NCI-H128 (cell line): ENCODE measurements at regions not wholly inside any gene's neighbourhood (a gene's known extent, or its start where the extent isn't known, plus 50 kb on each side); places are given as distances from the start of the nearest gene placed in this dataset.
"Not testable (repeated sequence)": the region's sequence is repeated elsewhere in the genome, so short reads cannot be mapped to it uniquely, and the experiment has no call there.

Source experiments
- DNase-seq: peaks from one replicate; lab custom pipeline; 2025; ENCODE audit not compliant: unreplicated experiment; lab: John Stamatoyannopoulos, UW

DNA sequence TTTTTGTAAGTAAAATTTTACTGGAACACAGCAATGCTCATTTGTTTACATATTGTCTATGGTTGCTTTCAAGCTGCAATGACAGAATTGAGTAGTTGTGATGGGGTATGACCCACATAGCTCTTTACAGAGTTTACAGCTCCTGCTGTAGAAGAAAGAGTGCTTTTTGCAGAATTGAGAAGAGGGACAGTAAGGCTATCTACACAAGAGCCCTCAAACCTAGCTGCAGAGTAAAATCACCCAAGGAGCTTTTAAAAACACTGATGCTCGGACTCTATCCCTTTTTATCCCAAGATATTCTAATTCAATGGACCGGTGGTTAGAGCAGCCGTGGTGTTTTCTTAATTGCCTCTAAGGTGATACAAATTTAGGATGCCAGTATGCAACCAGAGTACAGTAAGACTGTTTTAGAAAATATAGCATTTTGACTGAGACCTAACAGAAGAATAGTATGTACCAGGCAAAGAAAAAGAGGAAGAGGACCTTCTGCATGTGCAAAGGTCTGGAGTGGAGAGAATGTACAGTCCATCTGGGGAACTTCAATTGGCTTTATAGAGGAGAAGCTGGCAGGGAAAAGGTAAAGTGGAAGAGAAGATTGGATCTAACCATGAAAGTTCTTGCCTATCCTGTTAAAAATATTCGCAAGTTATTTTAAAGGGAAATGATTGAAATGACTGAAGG, 663.6 kb upstream of the CPEB2 start:
- no peak for DNase-seq

DNA sequence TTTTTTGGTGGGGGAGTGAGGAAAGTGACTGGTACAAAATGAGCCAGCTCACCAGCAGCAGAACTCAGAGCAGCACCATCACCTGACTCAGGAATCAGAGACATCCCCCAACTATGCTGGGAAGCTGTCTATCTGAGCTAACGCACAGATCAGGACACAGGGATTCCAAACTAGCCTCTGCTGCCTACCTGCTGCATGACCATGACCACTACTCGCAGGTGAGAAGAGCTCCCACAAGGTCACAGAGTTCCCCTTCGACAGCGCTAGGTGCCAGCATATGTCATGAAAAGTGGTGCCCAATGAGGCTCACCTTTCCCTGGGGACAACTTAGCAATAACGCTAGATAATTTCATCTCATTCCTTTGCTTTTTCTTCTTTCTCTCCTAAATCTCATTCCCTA, 662.6 kb upstream of the CPEB2 start:
- no peak for DNase-seq

DNA sequence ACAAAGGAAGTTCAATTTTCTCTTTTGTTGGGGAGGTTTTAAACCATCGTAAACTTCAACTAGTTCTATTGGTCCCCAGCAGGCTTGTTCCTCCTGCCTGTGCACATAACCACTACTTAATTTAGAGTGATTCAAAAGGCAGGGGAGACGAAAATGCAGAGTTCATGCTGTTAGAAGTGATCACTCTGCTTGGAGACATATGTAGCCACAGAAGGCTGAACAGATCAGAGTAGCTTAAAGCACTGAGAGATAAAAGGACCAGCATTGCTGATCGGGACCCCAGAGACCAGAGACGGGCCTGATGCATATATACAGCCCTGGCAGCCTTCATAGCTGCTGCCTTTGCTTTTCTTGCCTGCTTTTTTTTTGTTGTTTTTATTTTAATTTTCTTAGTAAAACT, 662.0 kb upstream of the CPEB2 start:
- no peak for DNase-seq

DNA sequence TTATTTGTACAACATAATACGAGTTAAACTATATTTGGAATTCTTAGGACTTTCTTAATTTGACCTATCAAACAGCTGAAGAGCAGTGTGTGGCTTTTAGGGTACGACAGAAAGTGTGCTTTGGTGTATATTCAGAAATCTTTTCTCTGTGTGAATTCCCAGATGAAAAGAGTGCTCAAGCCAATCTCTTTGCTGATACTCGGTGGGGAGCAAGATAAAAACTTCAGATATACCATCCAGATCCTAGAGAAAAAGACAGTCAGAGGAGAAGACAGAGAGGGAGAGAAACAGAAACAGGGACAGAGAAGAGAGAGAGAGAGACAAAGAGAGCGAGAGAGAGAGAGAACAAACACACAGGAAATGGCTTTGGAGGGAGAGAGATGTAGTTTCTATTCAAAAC, 658.3 kb upstream of the CPEB2 start:
- DNase-seq = no peak

DNA sequence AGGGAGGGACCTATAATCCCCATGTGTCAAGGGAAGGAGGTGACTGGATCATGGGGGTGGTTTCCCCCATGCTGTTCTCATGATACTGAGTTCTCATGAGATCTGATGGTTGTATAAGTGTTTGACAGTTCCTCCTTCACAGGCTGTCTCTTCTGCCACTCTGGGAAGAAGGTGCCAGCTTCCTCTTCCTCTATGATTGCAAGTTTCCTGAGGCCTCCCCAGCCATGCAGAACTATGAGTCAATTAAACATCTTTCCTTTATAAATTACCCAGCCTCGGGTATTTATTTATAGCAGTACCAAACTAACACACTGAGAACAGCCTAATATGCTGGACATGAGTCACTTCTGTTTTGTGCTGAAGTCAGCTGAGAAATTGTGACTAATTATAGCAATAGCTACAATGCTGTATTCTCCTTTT, 656.9 kb upstream of the CPEB2 start:
- DNase-seq = no peak

DNA sequence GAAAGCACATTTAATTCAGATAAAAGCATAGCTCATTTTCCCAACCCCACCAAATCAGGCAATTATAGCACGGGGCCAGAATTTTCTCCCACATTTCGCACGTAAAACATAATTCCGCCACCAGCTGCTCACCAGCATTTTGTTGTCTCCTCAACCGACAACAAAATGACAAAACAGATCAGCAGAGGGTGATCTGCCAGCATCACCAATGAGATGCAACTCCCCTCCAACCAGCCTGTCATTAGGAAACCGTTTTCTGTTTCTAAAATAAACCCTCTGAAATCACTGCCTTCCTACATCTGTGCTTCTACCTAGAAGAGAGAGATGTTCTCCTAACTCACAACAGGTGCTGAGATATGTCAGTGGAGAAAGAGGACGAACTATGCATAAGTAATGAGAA, 654.8 kb upstream of the CPEB2 start:
- DNase-seq = no peak

DNA sequence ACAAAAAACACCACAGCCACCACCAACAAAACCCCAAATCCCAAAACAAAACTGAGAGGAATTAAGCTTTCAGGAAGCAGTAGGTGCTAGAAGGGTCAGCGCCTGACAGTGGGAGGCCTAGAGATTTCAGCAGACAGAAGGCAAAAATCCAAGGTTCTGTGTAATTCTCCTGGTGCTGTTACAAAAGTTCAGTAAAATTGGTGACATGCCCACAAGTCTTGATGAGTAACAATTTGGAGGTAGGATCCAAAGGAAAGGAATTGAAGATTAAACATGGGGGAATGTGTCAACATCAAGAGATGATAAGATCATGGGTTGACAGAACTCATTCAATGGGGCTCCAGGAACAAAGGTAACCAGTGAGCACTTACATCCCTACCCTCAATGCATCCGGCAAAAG, 653.8 kb upstream of the CPEB2 start:
- no peak for DNase-seq

DNA sequence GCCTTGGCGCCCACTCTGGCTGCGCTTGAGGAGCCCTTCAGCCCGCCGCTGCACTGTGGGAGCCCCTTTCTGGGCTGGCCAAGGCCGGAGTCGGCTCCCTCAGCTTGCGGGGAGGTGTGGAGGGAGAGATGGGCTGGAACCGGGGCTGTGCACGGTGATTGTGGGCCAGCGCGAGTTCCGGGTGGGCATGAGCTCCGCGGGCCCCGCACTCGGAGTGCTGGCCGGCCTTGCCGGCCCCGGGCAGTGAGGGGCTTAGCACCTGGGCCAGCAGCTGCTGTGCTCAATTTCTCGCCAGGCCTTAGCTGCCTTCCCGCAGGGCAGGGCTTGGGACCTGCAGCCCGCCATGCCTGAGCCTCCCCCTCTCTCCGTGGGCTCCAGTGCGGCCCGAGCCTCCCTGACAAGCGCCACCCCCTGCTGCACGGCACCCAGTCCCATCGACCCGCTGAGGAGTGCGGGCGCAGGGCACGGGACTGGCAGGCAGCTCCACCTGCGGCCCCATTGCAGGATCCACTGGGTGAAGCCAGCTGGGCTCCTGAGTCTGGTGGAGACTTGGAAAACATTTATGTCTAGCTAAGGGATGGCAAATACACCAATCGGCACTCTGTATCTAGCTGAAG, 643.6 kb upstream of the CPEB2 start:
- DNase-seq = not testable (repeated sequence)

DNA sequence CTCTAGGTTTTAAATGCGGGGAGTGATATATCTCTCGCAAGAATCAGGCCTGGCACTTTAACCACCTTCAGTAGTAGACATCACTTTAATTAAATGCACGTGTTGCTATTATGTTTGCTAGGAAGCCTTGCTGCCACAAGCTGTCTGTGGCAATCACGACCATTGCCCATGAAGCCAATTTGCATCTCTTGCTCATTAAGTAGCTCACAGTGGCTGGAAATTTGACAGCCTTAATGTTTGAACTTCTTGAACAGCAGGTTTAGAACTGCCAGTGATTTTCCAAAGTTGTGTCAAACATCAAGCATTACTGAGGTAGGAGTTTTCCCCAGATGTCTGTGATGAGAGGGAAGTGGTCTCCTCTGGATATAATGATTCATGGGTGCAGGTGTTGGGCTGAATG, 642.3 kb upstream of the CPEB2 start:
- DNase-seq = no peak

DNA sequence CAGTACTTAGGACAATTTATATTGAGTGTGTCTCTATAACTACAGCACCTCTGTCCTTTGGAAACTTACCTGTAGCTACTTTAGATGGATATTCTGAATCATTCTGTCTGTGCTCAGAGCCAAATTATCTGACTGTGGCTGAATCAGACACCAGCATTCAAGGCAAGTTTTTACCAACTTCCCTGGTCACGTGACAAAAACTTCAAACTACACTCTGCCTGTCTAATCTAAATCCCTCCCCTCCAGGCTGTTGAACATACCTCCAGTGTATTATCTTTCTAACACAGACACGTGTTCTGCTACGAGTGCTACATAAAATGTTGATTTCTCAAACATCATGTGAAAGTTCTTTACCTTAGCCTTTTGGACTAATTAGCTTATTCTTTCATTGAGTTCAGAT, 641.2 kb upstream of the CPEB2 start:
- DNase-seq = no peak

DNA sequence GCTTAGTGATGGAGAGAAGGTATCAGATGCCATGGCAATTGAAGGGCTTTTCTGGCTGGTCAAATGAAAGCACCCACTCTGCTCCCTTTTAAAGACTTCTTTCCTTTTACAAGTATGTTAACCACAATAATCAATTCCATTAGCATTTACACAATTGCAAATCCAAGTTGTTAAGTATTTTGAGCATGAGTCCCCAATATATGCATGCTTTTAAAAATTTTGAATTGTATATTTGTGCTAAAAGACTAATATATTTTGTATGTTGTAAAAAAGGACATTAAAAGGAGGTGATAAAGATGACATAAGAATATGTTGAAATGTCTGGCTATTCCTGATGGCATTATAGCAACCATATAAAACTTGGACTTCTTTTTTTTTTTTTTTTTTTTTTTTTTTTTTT, 639.9 kb upstream of the CPEB2 start:
- no peak for DNase-seq

DNA sequence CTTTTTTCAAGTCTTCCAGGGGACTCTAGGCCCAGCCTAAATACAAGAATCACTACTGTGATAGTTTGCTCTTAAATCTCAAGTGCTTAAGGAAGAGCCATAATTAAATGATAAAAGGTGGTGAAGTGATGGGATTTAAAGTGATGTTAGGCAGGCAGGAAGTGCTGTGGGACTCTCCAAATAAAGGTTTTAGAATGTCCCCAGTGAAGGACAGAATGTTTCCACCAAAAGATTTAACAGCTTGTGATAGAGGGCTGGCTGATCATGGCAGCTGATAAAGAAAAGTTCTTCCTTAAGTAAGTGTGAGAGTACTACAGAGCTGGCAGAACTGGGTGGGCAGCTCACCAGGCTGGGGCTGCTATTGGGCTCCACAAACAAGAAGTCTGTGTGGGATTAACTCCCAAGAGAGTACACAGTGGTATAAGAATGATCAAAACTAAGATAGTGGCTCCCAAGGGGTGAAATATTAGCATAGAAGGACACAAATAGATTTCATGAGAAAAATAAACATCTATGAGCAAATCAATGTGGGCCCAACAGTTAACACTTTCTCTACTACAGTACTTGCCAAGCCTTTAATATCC, 637.2 kb upstream of the CPEB2 start:
- no peak for DNase-seq

DNA sequence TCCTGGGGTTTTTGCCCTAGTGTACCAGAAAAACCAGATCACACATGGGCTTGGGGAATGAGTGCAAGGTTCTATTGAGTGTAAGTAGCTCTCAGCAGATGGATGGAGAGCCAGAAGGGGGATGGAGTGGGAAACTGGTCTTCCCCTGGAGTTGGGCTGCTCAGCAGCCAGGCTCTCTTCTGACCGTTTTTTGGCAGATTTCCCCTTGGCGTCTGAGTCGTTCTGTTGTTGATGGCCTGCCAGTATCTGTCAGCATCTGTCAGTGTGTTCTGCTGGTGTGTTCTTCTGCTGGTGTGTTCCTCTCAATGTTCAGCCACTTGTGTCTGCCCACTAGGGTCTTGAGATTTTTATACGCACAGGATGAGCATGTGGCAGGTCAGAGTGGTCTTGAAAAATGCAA, 633.9 kb upstream of the CPEB2 start:
- DNase-seq = no peak

DNA sequence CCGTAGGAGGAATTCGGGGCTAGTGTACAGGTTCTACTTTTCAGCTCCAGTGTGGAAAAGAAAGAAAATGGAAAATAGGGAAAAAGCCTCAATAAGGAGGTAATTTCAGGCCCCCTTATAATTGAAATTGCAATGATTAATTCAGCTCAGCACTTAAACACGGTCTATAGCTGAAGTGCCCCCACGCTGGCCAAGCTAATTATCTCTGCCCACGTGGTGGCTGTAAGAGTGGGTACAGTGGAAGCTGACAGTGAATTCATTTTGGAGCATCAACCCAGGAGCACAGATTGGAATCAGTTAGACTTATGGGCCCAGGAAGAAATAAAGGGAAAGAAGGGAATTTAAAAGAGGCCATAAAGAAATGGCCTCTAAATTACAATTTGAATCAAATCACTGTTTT, 631.1 kb upstream of the CPEB2 start:
- no peak for DNase-seq

DNA sequence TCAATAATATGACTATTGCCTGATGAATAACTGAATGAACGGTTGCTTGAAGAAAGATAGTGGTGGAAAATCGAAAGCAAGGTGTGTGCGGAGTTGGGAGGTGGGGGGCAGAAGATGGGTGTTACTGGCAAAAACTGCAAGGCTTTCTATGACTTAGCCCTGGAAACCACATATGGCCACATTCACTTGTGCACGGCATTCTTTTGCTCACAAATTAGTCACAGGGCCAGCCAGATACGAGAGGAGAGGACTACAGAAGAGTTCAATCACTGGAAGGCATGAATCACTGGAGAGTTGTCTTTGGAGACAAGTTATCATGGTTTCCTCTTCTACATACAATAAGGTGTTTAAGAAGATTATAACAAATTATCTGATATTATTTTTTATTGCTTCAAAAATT, 626.5 kb upstream of the CPEB2 start:
- no peak for DNase-seq

DNA sequence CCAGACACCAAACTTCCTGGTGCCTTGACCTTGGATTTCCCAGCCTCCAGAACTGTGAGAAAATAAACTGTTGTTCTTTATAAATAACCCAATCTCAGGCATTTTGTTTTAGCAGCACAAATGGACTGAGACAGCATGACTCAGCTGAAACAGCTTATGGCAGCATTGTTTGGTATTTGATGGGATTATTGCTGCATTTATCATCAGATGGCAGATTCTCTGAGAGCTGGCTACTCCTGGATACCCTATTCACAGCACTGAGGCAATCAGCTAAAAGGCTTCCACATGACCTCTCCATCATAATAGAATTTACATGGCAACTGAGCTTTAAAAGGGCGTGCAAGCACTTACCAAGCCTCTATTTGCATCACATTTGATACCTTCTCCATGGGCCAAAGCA, 623.1 kb upstream of the CPEB2 start:
- DNase-seq = no peak

DNA sequence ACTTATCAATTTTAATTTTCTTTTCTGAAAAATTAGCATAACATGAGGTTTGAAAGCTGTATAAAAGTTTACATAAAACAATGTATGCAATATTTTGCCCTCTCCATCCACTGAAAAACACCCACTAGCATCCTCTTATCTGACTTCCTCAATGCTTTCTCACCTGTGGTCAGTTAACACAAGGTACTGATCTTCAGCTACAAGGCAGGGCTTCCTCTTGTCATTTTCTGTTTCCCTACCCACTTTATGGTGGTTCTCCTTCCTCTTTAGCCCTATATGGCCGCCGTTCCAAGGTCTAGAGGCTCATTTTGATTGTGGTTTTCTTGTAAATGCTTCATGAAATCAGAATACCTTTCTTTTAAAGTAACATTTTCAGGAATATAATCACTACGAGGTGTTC, 618.6 kb upstream of the CPEB2 start:
- DNase-seq = no peak

DNA sequence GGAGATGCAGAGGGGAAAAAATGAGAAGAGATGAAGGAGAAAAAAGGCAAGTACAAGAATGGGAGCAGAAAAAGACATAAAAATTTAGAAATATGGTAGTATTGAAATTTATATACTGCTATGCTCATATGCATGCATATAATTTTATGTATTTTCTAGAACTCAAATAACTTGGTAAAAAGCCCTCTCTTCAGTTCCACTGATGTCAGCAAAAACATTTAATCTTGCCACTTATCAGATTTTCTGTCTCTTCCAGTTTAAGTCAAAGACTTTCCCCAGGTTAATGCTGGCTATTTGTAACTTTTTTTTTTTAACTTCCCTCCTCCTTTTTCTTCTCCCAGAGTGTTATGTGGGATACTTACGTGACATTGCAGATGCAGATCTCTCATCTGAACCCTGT, 617.5 kb upstream of the CPEB2 start:
- no peak for DNase-seq

DNA sequence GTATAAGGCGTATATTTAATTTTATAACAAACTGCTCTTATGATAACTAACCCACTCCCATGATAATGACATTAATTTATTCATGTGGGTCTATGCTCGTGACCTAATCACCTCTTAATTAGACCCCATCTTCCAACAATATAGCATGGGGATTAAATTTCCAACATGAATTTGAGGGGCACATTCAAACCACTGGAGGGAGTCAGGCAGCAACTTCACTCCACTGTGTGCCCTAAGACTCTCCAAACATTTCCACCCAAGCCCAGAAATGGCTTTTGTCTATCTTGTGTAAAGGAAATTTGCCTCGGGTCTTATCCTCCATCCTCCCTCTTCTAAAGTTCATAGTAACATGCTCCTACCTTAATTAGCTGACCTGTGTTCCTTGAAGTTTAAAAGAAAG, 616.1 kb upstream of the CPEB2 start:
- DNase-seq = no peak

DNA sequence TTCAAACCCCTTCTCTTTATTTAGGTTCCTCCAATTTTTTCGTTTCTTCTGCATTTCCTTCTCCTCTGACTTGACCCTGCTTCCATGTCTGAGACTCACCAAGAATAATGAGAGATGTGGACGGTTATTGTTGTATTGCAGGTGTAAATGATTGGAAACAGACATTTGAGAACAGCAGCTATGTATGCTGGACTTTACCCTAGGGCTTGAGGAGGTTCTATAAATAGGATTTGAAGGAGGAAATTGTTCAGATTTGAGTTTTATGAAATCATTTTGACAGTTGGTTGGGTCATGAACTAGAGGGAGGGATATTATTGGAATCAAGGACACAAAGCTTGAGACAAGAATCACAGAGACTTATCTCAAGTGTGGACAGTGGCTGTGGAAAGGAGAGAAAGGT, 614.6 kb upstream of the CPEB2 start:
- no peak for DNase-seq

DNA sequence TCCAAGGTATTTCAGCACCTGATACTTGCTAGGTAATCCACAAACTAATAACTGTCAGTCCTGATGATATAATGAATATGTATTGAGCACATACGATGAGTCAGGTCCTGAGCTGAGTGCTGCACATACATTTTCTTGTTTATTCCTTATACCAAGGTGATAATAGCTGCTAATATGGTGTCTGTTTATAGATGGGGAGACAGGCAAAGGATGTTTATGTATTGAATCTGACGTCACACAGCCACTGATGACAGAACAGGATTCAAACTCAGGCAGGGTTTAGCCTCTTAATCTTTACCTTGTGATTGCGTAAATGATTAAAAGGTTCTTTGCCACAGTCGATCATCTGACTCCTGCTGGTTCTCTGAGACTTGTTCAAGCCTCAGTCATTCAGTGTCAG, 609.9 kb upstream of the CPEB2 start:
- no peak for DNase-seq

DNA sequence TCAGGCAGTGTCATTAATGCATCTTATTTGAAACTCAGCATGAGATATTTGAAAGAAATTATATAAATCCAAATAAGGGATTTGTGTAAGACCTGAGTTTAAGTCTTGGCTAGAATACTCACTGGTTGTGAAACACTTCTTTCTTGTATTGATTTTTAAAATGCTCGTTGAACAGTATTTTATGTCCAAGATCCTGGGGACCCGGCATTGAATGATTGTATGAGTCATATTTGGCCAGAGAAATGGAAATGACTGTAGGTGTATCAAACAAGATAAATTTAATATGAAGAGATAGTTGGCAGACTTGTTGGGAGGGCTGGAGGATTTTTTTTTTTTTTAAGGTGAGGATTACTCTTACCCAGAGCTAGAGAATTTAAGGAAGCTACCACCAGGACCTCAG, 606.1 kb upstream of the CPEB2 start:
- no peak for DNase-seq

DNA sequence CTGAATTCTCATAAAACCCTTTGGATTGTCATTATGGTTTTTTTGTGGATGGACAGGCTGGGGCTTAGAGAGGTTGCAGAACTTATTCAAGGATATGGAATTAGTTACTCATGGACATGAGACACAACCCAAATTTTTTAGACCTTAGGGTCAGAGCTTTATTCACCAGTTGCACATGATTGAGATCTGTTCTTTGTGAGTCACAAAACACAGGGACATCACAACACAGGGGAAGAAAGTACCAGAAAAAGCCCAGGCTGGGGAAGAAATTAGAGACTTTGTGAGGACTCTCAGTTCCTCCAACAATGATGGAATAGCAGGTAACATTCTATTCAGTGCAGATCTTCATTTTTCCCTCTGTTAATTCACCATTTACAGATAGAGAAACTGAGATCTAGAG, 602.4 kb upstream of the CPEB2 start:
- DNase-seq = no peak
